HEK293 (cell line): ENCODE measurements at regions not wholly inside any gene's neighbourhood (a gene's known extent, or its start where the extent isn't known, plus 50 kb on each side); places are given as distances from the start of the nearest gene placed in this dataset.
A peak's percentile ranks its signal among the peaks of the same experiment; 100 is the strongest.

Experiments
- HOXC10 ChIP-seq: sonication (generic); formaldehyde crosslinking; IDR thresholded peaks from 2 replicates; pipeline ENCODE4 v1.8.1; 2023; ENCODE audit warnings: mild to moderate bottlenecking, missing genetic modification reagents
- IKZF3 ChIP-seq: fragments of 450-650 bp; IDR thresholded peaks from 2 replicates; pipeline ENCODE4 v1.5.0; 2018; ENCODE audit warnings: missing biosample characterization, mild to moderate bottlenecking, missing genetic modification characterization, moderate library complexity
- PRDM2 ChIP-seq: fragments of 450-650 bp; formaldehyde crosslinking; IDR thresholded peaks from 2 replicates; pipeline ENCODE4 v1.5.1; 2016; ENCODE audit warnings: missing biosample characterization, missing genetic modification characterization, borderline replicate concordance
- SP2 ChIP-seq: fragments of 450-650 bp; formaldehyde crosslinking; IDR thresholded peaks from 2 replicates; pipeline ENCODE4 v1.5.1; 2016; ENCODE audit warnings: missing biosample characterization, missing genetic modification characterization
- YY1 ChIP-seq: fragments of 450-650 bp; formaldehyde crosslinking; IDR thresholded peaks from 2 replicates; pipeline ENCODE4 v1.5.1; 2018; ENCODE audit warnings: missing biosample characterization, missing genetic modification characterization
- ZBTB20 ChIP-seq: fragments of 450-650 bp; formaldehyde crosslinking; IDR thresholded peaks from 2 replicates; pipeline ENCODE4 v1.5.1; 2016; ENCODE audit warnings: missing biosample characterization, missing genetic modification characterization
- ZNF10 ChIP-seq: fragments of 450-650 bp; formaldehyde crosslinking; IDR thresholded peaks from 2 replicates; pipeline ENCODE4 v1.5.1; 2017; ENCODE audit warnings: missing biosample characterization, missing genetic modification characterization
- ZNF112 ChIP-seq: fragments of 450-650 bp; formaldehyde crosslinking; IDR thresholded peaks from 2 replicates; pipeline ENCODE4 v1.5.0; 2017; ENCODE audit warnings: missing biosample characterization, missing genetic modification characterization
- ZNF223 ChIP-seq: fragments of 450-650 bp; formaldehyde crosslinking; IDR thresholded peaks from 2 replicates; pipeline ENCODE4 v1.5.1; 2016; ENCODE audit warnings: missing biosample characterization, missing genetic modification characterization
- ZNF23 ChIP-seq: fragments of 450-650 bp; formaldehyde crosslinking; IDR thresholded peaks from 2 replicates; pipeline ENCODE4 v1.5.1; 2016; ENCODE audit warnings: missing biosample characterization, missing genetic modification characterization, borderline replicate concordance
- ZNF302 ChIP-seq: fragments of 450-650 bp; formaldehyde crosslinking; IDR thresholded peaks from 2 replicates; pipeline ENCODE4 v1.5.1; 2016; ENCODE audit warnings: missing biosample characterization, missing genetic modification characterization, low read depth
- ZNF335 ChIP-seq: fragments of 450-650 bp; formaldehyde crosslinking; conservative IDR thresholded peaks from 2 replicates; pipeline ENCODE4 v1.5.1; 2016; ENCODE audit warnings: missing biosample characterization, missing genetic modification characterization
- ZNF354C ChIP-seq: fragments of 450-650 bp; formaldehyde crosslinking; IDR thresholded peaks from 2 replicates; pipeline ENCODE4 v1.5.1; 2016; ENCODE audit warnings: missing biosample characterization, missing genetic modification characterization, low read depth, borderline replicate concordance
- ZNF366 ChIP-seq: fragments of 450-650 bp; formaldehyde crosslinking; conservative IDR thresholded peaks from 2 replicates; pipeline ENCODE4 v1.5.1; 2016; ENCODE audit warnings: missing biosample characterization, missing genetic modification characterization
- ZNF391 ChIP-seq: fragments of 450-650 bp; formaldehyde crosslinking; IDR thresholded peaks from 2 replicates; pipeline ENCODE4 v1.5.1; 2016; ENCODE audit warnings: low read depth, missing biosample characterization, missing genetic modification characterization, borderline replicate concordance
- ZNF433 ChIP-seq: fragments of 450-650 bp; formaldehyde crosslinking; IDR thresholded peaks from 2 replicates; pipeline ENCODE4 v1.5.1; 2016; ENCODE audit warnings: missing biosample characterization, missing genetic modification characterization, low read depth
- ZNF514 ChIP-seq: fragments of 450-650 bp; formaldehyde crosslinking; IDR thresholded peaks from 2 replicates; pipeline ENCODE4 v1.5.1; 2016; ENCODE audit warnings: missing biosample characterization, missing genetic modification characterization
- ZNF555 ChIP-seq: fragments of 450-650 bp; formaldehyde crosslinking; conservative IDR thresholded peaks from 2 replicates; pipeline ENCODE4 v1.5.1; 2017; ENCODE audit warnings: missing biosample characterization, mild to moderate bottlenecking, missing genetic modification characterization, inconsistent platforms
- ZNF560 ChIP-seq: fragments of 450-650 bp; formaldehyde crosslinking; IDR thresholded peaks from 2 replicates; pipeline ENCODE4 v1.5.1; 2017; ENCODE audit warnings: missing biosample characterization, missing genetic modification characterization, borderline replicate concordance
- ZNF626 ChIP-seq: fragments of 450-650 bp; sonication (Bioruptor Pico); formaldehyde crosslinking; IDR thresholded peaks from 2 replicates; pipeline ENCODE4 v1.5.1; 2018; ENCODE audit warnings: missing biosample characterization, missing genetic modification characterization, inconsistent platforms
- ZNF692 ChIP-seq: fragments of 450-650 bp; formaldehyde crosslinking; IDR thresholded peaks from 2 replicates; pipeline ENCODE4 v1.5.1; 2016; ENCODE audit warnings: missing biosample characterization, missing genetic modification characterization
- ZNF792 ChIP-seq: fragments of 450-650 bp; formaldehyde crosslinking; IDR thresholded peaks from 2 replicates; pipeline ENCODE4 v1.5.1; 2016; ENCODE audit warnings: missing biosample characterization, missing genetic modification characterization
- TF ChIP-seq, protein P1 (sequence below): fragments of 450-650 bp; formaldehyde crosslinking; IDR thresholded peaks from 2 replicates; pipeline ENCODE4 v1.5.1; 2016; ENCODE audit warnings: missing biosample characterization, missing genetic modification characterization
- TF ChIP-seq, protein P2 (sequence below): fragments of 450-650 bp; formaldehyde crosslinking; IDR thresholded peaks from 2 replicates; pipeline ENCODE4 v1.5.1; 2016; ENCODE audit warnings: missing biosample characterization, missing genetic modification characterization
- TF ChIP-seq, protein P3 (sequence below): fragments of 450-650 bp; formaldehyde crosslinking; IDR thresholded peaks from 2 replicates; pipeline ENCODE4 v1.5.1; 2016; ENCODE audit warnings: missing biosample characterization, missing genetic modification characterization
- TF ChIP-seq, protein P4 (sequence below): fragments of 450-650 bp; formaldehyde crosslinking; IDR thresholded peaks from 2 replicates; pipeline ENCODE4 v1.5.1; 2017; ENCODE audit warnings: missing biosample characterization, missing genetic modification characterization

DNA sequence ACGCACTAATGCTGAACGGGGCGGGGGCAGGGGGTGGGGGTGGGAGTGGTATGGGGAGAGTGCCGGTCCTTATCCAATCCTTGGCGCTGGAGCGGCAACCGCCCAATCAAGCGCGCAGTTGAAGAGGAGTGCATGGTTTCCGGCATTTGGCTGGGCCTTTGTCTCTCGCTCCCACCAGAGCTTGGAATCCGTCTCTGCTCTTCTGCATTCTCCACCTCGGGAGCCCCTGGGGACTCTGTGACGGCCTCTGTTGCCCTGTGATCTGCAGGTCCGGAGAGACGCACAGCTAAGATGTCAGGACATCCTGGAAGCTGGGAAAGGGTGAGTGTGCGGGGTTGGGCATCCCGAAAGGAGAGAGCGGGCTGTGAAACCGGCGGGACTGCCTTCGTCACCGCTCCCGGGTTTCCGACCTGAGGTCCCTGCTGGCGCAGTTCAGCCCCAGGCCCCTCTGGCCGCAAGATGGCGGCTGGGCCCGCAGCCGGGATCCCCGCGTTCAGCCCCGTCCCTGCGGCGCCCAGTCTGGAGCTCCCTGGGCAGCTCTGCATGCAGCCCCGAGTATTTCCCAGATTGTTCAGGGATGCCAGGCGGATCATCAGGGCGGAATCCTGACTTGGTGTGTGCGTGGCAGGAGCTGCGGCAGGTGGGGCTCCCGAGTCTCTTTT is 53.6 kb upstream of the ZNF254 start (continued):
- TF ChIP-seq SP2 (tag by site-specific recombination) (peak; percentile 63), ZNF302 (tag by site-specific recombination) (no peak), PRDM2 (no peak), HOXC10 (CRISPR knock-in tag) (no peak), ZNF433 (tag by site-specific recombination) (no peak), IKZF3 (tag by site-specific recombination) (peak; percentile 68), ZNF626 (tag by site-specific recombination) (no peak), ZNF10 (tag by site-specific recombination) (0 out of 2 replicates have a peak, but pooled peaks have one; percentile 18), ZNF514 (no peak), YY1 (tag by site-specific recombination) (peak; percentile 73), ZNF560 (no peak), ZNF335 (tag by site-specific recombination) (peak; percentile 92), ZNF354C (tag by site-specific recombination) (no peak), ZNF223 (tag by site-specific recombination) (no peak), ZNF366 (peak; percentile 84), ZNF391 (tag by site-specific recombination) (no peak), ZNF555 (tag by site-specific recombination) (no peak), ZNF112 (tag by site-specific recombination) (no peak), ZNF792 (tag by site-specific recombination) (no peak), ZNF23 (tag by site-specific recombination) (no peak), ZNF692 (tag by site-specific recombination) (peak; percentile 66), ZBTB20 (tag by site-specific recombination) (peak; percentile 95)
- TF ChIP-seq, protein P1, sequence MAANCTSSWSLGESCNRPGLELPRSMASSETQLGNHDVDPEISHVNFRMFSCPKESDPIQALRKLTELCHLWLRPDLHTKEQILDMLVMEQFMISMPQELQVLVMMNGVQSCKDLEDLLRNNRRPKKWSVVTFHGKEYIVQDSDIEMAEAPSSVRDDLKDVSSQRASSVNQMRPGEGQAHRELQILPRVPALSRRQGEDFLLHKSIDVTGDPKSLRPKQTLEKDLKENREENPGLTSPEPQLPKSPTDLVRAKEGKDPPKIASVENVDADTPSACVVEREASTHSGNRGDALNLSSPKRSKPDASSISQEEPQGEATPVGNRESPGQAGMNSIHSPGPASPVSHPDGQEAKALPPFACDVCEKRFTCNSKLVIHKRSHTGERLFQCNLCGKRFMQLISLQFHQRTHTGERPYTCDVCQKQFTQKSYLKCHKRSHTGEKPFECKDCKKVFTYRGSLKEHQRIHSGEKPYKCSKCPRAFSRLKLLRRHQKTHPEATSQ (tag by site-specific recombination) = no peak
- TF ChIP-seq, protein P2, sequence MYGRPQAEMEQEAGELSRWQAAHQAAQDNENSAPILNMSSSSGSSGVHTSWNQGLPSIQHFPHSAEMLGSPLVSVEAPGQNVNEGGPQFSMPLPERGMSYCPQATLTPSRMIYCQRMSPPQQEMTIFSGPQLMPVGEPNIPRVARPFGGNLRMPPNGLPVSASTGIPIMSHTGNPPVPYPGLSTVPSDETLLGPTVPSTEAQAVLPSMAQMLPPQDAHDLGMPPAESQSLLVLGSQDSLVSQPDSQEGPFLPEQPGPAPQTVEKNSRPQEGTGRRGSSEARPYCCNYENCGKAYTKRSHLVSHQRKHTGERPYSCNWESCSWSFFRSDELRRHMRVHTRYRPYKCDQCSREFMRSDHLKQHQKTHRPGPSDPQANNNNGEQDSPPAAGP (tag by site-specific recombination) = no peak
- TF ChIP-seq, protein P3, sequence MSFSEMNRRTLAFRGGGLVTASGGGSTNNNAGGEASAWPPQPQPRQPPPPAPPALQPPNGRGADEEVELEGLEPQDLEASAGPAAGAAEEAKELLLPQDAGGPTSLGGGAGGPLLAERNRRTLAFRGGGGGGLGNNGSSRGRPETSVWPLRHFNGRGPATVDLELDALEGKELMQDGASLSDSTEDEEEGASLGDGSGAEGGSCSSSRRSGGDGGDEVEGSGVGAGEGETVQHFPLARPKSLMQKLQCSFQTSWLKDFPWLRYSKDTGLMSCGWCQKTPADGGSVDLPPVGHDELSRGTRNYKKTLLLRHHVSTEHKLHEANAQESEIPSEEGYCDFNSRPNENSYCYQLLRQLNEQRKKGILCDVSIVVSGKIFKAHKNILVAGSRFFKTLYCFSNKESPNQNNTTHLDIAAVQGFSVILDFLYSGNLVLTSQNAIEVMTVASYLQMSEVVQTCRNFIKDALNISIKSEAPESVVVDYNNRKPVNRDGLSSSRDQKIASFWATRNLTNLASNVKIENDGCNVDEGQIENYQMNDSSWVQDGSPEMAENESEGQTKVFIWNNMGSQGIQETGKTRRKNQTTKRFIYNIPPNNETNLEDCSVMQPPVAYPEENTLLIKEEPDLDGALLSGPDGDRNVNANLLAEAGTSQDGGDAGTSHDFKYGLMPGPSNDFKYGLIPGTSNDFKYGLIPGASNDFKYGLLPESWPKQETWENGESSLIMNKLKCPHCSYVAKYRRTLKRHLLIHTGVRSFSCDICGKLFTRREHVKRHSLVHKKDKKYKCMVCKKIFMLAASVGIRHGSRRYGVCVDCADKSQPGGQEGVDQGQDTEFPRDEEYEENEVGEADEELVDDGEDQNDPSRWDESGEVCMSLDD (tag by site-specific recombination) = no peak
- TF ChIP-seq, protein P4, sequence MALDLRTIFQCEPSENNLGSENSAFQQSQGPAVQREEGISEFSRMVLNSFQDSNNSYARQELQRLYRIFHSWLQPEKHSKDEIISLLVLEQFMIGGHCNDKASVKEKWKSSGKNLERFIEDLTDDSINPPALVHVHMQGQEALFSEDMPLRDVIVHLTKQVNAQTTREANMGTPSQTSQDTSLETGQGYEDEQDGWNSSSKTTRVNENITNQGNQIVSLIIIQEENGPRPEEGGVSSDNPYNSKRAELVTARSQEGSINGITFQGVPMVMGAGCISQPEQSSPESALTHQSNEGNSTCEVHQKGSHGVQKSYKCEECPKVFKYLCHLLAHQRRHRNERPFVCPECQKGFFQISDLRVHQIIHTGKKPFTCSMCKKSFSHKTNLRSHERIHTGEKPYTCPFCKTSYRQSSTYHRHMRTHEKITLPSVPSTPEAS (tag by site-specific recombination) = no peak
